HG03571 (cell line): ENCODE measurements at regions not wholly inside any gene's neighbourhood (a gene's known extent, or its start where the extent isn't known, plus 50 kb on each side); places are given as distances from the start of the nearest gene placed in this dataset.

ENCODE experiments used
- ATAC-seq: cut with Tn5 transposase; IDR thresholded peaks from one replicate; pipeline ENCODE4 v1.9.1; 2021; ENCODE audit not compliant: unreplicated experiment

- no peak for ATAC-seq
Measured at GRCh38 chr5:175116466-175117048, 327.4 kb downstream of the DRD1 start.

GRCh38 chr5:175115831-175116230 lies 328.2 kb downstream of the DRD1 start:
- ATAC-seq: no peak

GRCh38 chr5:175113947-175114346 lies 330.0 kb downstream of the DRD1 start:
- no peak for ATAC-seq

DNA sequence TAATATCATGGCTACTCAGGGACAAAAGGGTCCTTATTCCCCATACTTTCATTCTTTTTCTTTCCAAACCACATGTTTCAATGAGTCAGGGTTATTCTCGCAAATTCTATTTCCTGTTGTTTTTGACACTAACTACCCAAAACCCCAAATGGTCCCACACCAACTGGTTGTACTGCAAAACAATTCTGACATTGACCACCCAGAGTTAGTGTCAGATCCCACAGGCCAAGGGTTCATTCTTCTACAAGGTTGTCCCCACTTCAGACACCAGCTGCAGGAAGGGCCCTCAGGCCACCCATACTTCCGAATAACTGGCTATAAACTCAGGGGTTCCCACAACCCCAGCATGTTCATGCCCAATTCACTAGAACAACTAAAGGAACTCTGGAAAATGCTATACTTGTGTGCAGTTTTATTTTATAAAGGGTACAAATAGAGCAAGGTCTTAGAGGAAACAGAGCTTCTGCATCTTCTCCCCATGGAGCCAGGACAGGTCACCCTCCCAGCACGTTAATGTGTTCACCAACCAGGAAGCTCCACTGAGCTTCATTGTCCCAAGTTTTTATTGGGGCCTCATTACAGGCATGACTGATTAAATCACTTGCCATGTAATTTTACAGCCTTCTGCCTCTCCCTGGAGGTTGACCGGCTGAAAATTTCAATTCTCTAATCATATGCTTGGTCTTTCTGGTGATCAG lies 334.8 kb downstream of the DRD1 start:
- no peak for ATAC-seq

DNA sequence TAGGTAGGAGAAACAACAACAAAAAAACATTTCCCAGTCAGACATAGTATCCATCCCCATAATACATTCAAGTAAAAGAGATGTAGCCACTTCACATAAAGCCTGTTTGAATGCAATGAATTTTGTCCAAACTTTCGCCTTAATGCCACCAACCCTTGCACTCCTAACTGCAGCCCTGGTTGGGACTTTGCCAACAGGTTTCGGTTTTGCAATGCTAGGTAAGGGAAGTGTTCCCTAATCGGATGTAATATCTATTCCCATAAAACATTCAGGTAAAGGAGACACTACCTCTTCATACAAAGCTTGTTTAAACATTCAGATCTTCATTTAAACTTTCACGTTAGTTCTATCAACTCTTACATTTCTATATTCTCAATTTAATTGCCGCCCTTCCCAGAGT lies 336.1 kb downstream of the DRD1 start:
- no peak for ATAC-seq

DNA sequence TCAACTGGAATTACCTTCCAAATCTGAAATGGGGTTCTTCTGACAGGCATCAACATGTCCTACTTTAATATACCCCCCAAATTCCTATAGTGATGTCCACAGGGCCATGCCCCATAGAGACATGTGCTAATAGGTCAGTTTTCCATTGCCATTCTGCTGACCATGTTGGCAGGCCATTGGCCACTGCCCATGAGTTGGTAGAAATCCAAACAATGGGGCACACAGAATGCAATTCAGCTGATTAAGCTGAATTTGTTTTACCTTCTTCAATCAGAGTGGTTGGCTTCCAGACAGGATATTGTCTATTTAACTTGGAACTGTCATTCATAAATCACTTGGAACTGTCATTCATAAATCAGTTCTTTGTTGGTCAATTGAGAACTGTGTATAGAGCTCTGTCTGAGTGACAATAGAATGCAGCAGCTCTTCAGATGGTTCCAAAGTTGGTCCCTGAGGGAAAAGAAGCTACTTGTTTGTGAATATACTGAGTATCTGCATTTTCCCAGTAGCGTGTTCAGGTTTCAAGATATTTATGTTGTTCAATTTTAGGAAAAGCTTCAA lies 336.9 kb downstream of the DRD1 start:
- ATAC-seq: no peak

DNA sequence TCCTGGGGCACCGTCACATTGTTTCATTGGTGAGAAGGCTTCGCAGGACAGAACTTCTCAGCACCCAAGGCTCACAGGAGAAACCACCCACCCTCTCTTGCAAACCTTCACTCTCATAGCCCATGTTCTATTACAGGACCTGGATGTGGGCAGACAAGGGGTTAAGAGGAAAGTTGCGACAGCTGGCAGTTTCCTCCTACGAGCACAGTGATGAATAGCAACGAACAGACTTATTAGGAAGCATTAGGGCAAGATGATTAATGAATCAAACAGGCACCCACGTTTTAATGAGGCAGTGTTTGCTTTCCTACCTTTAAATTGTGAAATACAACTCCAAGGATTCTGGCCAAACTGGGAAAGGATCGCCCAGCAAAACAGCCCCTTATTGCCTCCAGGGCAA lies 339.3 kb downstream of the DRD1 start:
- ATAC-seq: no peak

- no peak for ATAC-seq
Measured at GRCh38 chr5:175103746-175104145, 340.2 kb downstream of the DRD1 start.

DNA sequence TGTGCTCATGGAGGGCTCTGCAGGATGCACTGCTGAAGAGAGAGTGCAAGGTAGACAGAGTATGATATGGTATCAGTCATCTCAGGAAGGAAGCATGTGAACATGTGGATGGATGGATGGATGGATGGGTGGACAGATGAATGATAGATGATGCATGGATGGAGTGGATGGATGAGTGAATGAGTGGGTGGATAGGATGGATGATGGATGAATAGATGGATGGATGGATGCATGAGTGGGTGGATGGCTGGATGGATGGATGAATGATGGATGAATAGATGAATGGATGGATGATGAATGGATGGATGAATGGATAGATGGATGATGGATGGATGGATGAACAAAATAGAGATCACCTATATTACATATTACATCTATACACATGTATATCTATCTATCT lies 341.3 kb downstream of the DRD1 start:
- ATAC-seq: no peak

DNA sequence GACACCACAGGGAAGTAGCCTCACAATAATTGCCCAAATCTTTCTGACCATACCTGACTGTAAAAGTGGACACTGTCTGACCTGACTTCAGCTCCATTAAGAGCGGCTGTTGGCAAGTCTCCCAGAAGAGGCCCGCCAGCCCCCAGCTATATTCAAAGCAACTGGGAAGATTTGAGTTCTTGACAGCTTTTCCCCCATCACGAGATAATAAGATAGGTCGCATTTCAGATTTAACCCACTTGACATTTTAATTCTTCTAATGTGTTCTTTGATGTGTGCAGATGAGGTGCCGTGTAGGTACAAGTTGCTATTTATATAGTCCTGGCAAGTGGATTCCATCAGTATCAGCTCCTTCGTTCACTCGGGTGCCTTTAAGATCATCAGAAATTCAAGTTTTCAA lies 345.7 kb downstream of the DRD1 start:
- no peak for ATAC-seq

GRCh38 chr5:175096469-175097165 lies 347.4 kb downstream of the DRD1 start:
- no peak for ATAC-seq

GRCh38 chr5:175094461-175094860 lies 349.5 kb downstream of the DRD1 start:
- no peak for ATAC-seq

DNA sequence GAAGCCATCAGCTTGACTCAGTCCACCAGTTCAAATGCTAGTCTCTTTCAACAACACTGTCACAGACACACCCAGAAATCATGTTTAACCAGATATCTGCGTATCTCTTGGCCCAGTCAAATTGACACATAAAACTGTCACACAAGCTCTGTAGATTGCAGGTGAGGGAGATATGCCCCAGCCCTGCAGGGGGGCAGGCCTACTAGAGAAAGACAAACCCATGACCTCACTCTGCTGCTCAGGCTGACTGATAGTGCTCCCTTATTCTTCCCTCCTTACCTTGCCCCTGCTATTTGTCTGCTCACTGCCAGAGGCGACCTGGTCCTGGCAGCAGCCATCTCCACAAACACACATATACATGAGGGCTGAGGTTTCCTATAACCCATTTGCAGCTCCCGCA lies 351.3 kb downstream of the DRD1 start:
- no peak for ATAC-seq

DNA sequence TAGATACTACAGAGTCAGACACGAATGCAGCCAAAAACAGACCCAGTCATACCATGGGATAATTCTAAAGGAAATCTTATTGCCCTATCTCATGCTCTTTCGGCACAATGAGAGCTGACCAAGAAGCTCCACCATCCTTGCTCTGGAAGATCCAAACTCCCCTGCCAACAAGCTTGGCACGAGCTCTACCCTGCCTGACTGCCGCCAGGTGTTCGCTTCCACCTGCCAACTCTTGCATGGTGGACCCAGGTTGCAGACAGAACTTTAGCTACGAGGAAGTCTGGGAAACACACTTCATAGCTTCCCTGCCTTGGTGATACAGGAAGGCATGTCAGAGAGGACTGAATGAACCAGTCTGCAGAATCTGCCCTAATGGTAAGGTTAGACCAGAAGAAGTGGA lies 355.0 kb downstream of the DRD1 start:
- ATAC-seq: no peak

DNA sequence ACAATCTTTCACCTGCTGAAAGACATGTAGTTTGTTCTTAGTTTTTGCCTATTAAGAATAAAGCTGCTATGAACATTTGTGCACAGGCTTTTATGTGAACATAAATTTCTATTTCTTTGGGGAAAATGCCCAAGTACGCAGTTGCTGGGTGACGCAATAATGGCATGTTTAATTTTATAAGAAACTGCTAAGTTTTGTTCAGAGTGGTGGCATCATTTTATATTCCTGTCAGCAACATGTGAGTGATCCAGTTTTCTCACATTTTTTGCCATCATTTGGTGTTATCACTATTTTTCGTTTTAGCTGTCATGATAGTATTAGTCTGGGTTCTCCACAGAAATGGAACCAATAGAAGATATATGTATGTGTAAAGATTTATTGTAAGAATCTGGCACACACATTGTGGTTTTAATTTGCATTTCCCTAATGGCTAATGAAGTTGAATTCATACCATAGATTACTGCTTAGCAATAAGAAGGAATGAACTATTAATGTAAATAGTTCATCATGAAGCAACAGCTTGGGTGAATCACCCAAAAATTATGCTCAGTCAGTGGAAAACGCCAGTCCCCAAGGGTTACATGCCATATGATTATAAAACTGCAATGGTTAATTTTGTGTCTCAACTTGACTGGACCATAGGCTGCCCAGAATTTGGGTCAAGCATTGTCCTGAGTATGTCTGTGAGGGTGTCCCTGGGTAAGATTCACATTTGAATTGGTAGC lies 358.6 kb downstream of the MSX2 start:
- ATAC-seq: no peak

GRCh38 chr5:175082346-175082745 lies 358.0 kb downstream of the MSX2 start:
- ATAC-seq: no peak

GRCh38 chr5:175079707-175080106 lies 355.3 kb downstream of the MSX2 start:
- no peak for ATAC-seq

DNA sequence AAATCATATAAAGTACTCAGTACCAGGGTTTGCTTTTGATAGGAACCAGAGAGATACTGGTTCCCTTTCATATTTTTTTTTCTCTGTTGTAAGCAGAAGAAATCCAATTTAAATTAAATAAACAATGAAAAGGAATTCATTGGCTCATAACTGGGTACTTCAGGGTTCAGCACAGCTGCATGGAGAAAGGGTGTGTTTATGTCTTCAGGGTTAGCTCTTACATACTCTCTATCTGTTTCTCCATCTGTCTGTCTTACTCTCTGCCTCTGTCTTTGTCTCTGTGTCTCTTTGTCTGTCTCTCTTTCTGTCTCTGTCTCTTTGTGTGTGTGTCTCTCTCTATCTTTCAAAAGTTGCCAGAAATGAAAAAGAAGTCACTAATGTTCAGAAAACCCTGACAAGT lies 345.9 kb downstream of the MSX2 start:
- ATAC-seq: no peak

DNA sequence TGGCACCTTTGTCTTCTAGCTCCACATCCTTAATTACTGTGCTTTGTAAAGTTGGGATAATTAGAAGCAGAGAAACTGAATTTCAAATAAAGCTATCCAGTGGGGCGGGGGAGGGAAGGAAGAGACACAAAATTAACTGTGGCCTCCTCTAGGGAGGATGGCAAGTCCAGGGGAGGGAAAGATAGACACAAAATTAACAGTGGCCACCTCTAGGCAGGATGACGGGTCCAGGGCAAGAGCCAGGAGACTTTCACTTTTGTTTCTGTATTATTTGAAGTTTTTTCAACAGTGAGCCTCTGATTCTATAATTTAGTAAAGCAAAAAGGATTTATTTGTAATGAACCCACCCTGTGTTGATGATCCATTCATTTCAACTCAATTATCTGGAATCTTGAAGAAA lies 335.9 kb downstream of the MSX2 start:
- ATAC-seq: no peak

GRCh38 chr5:175059687-175060211 lies 335.4 kb downstream of the MSX2 start:
- no peak for ATAC-seq

DNA sequence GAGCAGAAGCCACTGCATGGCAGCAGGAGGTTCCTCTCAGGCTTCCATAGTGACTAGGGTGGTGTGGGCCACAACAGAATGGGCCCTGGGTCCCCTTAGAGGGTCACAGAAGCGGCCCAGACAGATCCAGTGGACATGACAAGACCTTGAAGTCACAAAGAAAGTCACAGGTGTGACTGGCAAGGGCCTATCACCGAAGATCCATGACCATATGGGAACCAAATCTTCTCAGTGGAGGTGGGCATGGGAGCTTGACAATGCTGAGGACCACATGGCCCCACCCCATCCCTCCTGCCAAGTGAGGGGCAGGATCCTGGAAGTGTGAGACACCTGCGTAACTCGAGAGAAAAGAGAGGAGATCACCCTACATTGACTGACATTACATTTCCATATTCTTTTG lies 332.4 kb downstream of the MSX2 start:
- no peak for ATAC-seq
